ENCODE measurements at regions not wholly inside any gene's neighbourhood (a gene's known extent, or its start where the extent isn't known, plus 50 kb on each side); places are given as distances from the start of the nearest gene placed in this dataset.

DNA sequence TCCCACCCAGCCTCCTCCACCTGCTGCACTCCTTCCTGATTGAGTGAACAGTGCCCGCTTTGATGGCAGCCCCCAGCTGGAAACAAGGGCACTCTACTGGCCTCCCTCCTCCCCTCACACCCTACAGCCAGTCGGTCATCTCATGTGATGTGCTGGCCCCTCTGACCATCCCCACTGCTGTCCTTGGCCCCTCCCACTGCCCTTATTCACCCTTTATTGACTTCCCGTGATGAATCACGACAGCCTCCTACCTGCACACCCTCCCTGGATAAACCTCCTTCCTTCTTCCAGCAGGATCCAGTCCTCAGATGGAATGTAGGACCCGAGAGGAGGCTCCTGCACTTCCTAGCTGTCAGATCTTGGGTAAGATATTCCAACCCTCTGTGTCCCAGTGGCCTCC, 186.5 kb upstream of the SH3BP4 start:
- H3K4me3 ChIP-seq (ENCODE audit: low read depth, low read length), result no peak overlapping the region
- TF ChIP-seq, protein P1, sequence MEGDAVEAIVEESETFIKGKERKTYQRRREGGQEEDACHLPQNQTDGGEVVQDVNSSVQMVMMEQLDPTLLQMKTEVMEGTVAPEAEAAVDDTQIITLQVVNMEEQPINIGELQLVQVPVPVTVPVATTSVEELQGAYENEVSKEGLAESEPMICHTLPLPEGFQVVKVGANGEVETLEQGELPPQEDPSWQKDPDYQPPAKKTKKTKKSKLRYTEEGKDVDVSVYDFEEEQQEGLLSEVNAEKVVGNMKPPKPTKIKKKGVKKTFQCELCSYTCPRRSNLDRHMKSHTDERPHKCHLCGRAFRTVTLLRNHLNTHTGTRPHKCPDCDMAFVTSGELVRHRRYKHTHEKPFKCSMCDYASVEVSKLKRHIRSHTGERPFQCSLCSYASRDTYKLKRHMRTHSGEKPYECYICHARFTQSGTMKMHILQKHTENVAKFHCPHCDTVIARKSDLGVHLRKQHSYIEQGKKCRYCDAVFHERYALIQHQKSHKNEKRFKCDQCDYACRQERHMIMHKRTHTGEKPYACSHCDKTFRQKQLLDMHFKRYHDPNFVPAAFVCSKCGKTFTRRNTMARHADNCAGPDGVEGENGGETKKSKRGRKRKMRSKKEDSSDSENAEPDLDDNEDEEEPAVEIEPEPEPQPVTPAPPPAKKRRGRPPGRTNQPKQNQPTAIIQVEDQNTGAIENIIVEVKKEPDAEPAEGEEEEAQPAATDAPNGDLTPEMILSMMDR (IDR thresholded peaks at IDR 0.05; ENCODE audit: insufficient read depth, low read length), result no peak
- no peak for DNase-seq (ENCODE audit: low read depth)

DNA sequence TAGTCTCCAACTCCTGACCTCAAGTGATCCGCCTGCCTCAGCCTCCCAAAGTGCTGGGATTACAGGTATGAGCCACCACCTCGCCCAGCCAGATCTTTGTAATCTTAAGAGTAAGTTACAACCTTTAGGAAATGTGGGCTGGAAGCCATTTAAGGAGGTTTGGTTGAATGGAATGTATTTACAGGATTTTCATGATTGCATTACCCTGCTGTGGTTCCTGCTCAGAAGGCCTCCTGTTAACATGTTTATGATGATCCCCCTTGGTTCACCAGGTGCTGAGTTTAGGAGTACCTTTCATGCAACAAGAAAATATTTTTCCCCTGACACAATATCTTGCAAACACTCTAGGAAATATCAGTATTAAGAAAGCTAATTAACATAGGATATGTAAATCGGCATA, 187.4 kb upstream of the SH3BP4 start:
- no peak overlapping the region for H3K4me3 ChIP-seq (ENCODE audit: low read depth, low read length)
- DNase-seq (ENCODE audit: low read depth), result no peak
- TF ChIP-seq, protein P1 (IDR thresholded peaks at IDR 0.05; ENCODE audit: insufficient read depth, low read length), result no peak

DNA sequence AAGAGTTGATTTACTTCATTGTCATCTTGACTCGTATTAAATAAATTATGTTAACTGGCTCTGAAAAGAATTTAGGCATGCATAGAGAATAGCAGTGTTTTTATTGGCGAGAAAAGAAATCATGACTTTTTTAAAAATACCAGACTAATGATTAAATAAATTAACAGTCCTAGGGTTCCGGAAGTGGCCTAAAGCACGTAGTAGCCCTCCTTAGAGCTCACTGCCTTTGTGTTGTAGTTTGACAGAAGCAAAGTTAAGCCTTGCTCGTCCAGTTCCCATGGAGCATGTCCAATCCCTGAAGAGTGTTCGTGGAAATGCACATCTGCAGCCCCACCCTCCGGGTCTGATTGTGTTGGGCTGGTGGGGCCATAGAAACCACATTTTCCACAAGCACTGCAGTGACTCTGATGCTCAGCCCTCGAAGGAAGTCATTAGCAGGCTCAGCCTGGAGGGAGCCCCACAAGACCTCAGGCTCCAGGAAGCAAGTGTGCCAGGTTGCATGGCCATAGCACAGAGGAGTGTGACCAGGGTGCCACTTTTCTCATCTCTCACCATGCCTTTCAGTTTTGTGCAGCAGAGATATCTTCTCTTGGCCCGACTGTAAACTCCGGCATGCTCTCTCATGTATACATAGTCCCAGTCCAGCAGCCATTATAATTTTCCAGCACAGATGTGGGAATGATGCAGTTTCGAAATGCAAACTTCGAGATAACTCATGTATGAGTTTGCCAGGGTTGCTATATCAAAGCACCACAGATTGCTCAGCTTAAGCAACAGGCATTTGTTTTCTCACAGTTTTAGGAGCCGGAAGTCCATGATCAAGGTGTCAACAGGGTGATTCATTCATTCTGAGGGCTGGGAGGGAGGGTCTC, 188.6 kb upstream of the SH3BP4 start:
- DNase-seq (ENCODE audit: low read depth), result peak; percentile 86
- no peak overlapping the region for H3K4me3 ChIP-seq (ENCODE audit: low read depth, low read length)
- TF ChIP-seq, protein P1 (IDR thresholded peaks at IDR 0.05; ENCODE audit: insufficient read depth, low read length), result no peak

DNA sequence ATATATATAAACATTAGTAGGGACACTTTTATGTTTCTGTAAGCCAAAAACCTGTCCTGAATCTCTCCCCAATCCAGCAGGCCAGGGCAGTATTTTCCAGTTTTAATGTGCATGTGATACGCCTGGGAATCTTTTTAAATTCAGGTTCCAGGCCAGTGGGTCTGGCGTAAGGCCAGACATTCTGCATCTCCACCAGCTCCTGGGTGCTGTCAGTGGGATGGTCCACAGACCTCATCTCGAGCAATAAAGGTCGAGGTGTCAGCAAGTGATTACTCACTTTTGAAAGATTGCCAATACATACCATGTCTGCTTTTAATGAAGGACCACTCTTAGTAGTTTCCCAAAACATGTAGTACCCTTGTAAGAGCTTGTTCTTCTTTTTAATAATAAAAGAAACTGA, 189.9 kb upstream of the SH3BP4 start:
- DNase-seq (ENCODE audit: low read depth), result no peak
- H3K4me3 ChIP-seq (ENCODE audit: low read depth, low read length), result no peak overlapping the region

DNA sequence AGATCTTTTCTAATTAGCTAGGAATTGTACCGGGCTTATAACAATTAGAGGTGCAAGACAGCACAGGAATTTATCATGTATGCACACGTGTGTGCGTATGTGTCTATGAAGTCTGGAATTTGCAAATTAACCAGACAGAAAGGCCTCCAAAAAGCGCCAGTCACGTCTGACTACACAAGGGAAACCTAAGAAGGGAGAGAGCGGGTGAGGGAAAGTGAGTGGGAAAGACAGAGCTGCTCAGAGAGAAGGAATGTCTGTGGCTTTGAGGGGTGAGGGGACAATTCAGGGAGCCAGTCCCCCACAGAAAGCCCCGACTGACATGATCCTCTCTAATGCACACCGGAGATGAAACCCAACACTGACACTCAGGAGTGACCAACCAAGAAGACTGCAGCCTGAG, 197.7 kb upstream of the SH3BP4 start:
- DNase-seq (ENCODE audit: low read depth), result peak; percentile 47
- H3K4me3 ChIP-seq (ENCODE audit: low read depth, low read length), result no peak overlapping the region
- TF ChIP-seq, protein P1 (IDR thresholded peaks at IDR 0.05; ENCODE audit: insufficient read depth, low read length), result no peak

More for the DNA sequence above, 189.9 kb upstream of the SH3BP4 start:
- TF ChIP-seq, protein P1 (IDR thresholded peaks at IDR 0.05; ENCODE audit: insufficient read depth, low read length), result no peak

DNA sequence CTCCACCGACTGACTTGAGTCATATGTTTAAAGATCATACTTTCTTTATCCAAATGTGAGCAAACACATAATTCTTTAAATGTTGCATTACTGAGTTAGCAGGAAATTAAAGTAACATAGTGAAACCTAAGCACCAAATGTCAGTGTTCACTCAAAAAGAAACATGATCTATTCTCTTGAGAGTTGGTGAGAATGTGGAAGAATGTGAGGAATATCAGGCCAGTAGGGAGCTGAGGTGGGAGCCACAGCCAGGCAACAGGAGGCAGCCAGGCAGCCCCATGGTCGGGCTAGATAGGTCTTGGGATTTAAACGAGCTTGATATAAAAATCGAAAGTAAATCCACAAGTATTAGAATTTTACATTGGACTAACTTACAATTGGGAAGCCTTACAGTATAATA, 198.1 kb upstream of the SH3BP4 start:
- H3K4me3 ChIP-seq (ENCODE audit: low read depth, low read length), result peak overlapping the region; percentile 23
- peak; percentile 34 for DNase-seq (ENCODE audit: low read depth)
- TF ChIP-seq, protein P1 (IDR thresholded peaks at IDR 0.05; ENCODE audit: insufficient read depth, low read length), result no peak

All from fibroblast of the aortic adventitia (primary cell).